ENCODE measurements at regions not wholly inside any gene's neighbourhood (a gene's known extent, or its start where the extent isn't known, plus 50 kb on each side); places are given as distances from the start of the nearest gene placed in this dataset.

DNA sequence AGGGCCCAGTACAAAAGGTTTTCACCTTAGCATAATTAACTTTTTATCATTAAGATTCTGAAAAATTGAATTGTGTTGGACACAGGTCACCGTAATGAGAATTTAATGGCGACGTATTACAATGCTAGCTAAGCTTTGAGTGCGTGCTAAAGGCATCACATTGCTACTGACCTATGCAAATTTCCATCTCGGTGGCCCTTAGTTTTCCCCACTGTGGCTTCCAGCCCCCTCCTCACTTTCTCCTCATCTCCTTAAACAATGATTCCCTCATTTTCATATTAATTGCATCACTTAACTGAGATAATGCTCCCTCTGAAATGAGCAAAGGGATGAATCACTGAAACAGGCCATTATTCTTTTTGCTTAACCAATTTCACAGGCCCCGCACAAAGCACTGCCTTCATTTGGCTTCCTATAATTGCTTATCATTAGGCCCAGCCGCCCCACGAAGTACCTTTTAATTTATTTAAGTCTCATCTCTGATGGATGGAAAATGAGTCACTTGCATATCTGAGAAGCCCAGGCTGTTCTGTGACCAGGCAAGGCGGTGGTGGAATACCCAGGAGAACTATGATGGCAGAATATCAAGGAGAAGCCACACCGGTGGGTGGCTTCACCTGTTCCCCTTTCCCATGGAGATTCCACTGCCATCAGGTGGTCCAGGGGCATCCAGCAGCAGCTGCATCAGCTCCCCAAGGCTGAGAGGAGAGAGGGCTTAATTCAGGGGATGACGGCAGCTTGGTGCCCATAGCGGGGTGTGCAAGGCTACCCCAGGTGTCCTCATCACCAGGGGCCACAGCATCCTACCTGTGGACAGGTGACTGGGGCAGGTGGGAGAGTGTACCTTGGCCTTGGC, 223.8 kb upstream of the BOD1L1 start:
- DNase-seq = no peak

DNA sequence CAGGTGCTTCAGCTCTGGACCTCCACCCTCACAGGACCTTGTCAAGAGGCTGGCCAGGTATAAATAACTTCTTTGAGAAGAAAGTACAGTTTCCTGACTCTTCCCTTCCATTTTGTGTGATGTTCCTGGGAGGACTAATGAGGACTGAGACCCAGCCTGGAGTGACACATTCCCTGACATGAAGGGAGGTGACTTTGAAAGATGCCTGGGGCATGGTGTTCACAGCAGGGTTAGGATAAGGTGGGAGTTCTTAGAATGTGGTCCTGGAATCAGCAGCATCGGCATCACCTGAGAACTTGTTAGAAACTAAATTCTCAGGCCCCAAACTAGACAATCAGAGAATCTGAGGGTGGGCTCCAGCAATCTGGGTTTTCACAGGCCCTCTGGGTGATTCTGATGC, 224.9 kb upstream of the BOD1L1 start:
- DNase-seq = no peak

DNA sequence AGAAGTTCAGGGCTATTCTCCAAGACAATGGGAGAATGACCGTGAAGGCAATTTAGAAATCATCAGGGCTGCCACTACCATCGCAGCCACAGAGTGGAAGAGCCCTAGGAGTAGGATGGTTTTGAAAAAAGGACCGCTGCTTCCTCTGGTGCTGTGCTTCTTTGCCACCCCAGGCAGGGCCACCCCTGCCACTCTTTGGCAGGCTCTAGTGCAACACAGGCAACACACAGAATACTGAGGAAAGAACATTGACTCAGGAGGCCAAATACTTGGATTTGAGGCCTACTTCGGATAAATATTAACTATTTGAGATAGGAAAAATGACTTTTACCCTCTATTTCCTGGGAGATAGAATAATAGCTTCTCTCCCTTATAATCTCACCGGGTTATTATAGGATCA, 228.9 kb upstream of the BOD1L1 start:
- DNase-seq = no peak

DNA sequence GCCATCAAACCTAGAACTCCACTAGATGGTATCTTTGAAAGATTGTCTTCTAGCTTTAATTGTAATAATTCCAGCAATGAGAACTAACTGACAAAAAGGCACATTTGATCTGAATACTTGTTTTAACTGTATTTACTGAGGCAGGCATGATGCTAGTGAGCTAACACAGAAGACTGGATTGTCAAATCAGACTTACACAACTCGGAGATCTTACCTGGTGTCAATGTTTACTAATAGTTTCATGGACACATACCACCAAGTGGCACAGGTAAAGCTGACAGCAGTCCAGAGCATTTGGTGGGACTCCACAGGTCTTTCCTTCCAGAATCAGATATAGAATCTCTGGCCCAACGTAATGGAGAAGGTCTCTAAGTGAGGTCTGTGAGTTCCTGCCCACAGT, 229.9 kb upstream of the BOD1L1 start:
- no peak for DNase-seq

DNA sequence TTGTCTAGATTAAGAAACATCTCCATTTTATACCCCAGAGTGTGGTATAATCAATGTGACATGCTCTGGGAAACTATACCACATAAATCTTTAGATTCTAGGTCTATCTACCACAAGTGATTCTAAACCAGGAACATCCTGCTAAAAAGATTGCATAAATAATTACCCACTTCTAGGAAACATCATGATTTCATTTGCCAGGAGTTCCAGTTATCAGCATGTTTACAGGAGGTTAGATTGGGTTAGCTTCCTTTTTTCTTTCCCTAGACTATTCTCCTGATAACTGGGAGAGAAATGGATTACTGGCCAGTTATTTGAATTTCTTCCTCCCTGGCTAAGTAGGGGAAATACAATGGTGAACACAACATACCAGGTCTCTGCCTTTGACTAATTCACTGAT, 230.3 kb upstream of the BOD1L1 start:
- DNase-seq = no peak

DNA sequence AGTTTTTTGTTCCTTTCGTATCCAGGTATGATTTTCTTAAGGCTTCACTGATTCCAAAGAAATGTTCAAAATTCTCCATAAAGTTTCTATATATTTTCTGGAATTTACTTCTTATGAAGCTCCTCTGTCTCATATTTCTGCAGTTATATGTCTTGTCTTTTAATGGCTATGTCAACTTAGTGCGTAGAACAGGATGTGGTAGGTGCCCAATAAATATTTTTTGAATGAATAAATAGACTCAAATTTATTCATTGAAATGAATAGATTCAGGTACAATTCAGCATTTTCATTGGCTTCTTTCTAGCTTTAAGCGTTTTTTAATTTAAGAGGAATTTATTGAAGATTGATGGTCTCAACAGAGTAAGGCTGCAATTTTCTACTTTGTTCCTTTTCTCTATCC, 231.9 kb upstream of the BOD1L1 start:
- no peak for DNase-seq

DNA sequence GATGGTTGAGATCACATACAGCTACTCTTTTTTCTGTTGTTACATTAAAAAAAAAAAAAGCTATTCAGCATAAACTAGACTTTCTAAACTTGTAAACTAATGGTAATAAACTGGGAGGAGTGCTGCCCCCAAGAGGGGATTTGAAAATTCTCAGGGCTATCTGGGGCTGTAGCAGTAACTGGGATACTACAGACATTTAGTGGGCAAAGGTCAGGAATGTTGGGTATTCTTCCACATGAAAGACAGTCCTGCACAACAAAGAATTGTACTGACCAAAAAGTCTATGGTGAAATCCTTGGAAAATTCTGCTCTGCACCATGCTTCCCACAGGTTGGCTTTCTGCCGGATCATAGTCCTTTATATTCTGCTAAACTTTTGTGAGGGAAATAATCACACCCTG, 232.6 kb upstream of the BOD1L1 start:
- DNase-seq = no peak

DNA sequence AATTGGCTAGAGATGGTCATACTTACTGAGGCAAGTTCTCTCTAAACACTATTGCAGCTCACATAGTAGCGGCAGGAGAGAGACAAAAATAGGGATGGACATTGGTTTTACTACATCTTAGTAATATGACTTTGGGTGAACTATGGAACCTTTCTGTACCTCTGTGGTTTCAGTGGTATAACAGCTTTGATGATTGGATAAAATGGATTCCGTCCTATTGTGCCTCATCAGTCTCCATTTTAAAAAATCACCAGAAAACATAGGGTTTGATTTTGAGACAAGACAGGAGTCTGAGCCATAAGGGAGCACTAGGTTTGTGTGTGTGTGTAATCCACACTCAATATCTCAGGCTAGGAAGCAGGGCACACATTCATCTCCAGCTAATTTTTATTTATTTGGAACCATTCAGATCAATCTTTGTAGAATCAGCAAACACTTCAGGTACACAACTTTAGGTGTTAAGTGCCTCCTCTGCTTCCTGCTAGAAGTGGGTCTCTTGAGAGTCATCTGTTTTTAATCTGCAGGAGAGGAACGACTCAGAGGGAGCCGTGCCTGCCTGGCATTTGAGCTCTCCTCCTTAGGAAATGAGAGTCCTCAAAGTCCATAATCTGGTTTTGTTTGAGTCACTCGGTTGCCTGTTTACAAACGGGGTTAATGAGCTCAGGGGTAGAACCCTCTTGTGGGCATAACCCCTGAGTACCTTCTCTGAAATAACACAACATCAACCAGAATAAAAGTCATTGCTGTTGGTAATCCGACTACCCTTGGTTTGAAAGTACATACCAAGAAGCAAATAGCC, 238.5 kb upstream of the BOD1L1 start:
- DNase-seq = no peak

DNA sequence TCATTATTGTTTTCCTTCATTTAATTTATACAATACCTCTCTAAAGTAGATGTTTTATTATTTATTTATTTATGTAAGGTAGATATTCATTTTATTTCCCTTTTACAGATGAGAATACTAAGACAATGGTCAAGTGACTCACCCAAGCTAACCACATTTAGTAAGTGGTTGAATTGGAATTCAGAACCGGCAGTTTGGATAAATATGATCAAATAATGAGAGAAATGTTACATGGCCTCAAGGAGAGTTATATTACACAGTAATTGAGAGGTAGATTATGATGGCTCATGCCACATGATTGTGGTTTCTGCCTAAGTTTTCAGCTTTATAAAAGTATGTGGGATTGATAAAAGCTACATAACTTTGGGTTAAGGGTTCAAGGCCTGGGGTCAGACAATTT, 239.4 kb upstream of the BOD1L1 start:
- DNase-seq = no peak

DNA sequence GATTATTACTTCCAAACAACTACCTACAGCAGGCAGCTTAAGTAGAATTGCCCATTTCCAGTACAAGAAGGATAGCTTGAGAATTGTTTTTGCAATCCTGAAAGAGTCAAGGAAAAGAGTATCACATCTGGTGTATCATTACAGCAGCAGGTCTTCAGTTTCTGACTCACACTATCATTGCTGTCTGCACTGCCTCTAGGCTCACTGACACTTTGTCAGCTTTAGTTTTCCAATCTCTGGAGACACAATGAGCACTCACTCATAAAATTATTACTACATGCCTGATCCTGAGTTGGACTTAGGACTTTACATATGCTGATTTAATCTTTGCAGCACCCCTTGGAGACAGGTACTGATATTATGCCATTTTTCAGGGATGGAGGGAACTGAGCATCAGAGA, 244.6 kb upstream of the BOD1L1 start:
- DNase-seq = no peak

DNA sequence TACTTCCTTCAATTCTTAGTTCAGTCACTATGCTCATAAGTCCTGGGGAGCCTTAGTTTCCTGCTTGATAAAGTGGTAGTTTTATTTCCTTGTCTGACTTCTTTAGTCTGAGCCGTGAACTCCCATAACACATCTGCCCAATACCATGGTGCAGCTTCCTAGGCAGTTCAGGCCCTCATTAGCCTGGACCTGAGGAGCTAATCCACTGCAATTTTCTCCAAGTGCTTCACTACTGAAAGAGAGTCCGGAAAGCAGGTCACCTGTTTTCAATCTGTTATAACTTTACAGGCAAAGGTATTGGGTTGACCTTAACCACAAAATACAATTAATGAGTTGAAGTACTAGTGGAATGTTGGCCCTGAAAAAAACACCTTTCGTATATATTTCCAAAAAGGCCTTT, 245.4 kb upstream of the BOD1L1 start:
- DNase-seq = no peak

DNA sequence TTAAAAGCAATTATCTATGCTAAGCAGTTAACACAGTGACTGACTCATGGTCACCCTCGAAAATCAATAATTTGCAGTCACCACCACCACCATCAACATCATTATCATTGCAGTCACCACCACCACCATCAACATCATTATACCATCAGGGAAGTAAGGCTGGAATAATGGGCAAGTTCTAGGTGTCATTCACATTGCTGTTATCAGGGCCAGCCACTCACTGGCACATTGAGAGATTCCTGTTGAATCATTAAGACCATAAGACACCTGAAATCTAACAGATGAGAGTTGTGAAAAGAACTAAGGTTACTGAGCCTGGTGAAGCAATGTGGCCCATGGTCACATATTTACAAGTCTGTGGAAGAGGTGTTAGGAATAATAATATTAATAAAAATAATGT, 247.7 kb upstream of the BOD1L1 start:
- no peak for DNase-seq

DNA sequence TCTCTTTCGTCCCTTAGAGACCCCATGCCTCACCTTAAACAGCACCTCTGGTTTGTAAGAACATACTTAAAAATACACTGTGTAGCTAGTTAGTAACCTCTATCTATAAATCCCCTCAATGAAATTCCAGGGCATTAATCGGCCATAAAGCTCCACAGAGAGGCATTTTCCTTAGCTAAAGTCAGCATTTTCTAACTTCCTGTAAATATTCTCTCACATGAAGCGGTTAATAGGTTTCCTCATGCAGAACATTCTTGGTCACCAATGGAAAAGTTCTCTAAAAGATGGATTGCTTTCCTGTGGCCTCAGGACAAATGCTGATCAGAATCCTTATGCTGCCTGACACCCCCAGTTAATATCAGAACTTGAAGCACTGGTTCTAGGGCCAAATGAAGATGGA, 248.6 kb upstream of the BOD1L1 start:
- DNase-seq = no peak

DNA sequence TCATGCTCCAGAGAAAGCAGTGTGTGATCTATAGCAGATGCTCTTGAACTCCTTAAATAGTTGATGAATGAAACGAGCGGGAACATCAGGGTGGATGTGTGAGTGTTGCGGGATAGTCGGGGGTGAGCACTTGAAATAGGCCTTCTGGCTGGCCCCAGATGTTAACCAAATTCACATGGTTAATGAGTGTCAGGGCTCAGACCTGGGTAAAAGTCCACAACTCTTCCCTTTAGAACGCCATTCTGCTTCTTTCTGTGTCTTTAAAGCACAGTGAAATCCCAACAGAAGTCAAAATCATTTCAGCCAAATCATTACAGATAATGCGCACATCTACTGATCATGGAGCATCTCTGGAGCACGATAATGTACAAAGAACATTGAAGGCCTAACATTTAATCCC, 249.4 kb upstream of the BOD1L1 start:
- DNase-seq = no peak

DNA sequence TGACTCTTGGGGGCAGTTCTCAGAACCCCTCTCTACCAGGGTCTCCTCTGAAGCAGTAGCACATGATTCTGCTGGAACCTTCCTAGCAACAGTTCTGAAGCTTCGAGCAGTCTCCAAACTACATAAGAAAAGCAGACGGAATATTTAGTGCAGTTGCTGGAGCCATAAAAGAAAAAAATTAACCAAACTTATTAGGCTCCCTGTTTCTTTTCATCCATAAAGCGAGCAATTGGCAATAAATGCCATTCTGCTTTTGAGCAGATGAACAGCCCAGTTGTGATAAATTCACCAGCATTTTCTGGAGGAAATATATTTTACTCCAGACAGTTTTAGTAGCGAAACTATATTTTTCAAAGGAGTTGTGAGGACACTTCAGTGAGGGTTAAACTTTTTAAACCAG, 250.1 kb upstream of the BOD1L1 start:
- no peak for DNase-seq

DNA sequence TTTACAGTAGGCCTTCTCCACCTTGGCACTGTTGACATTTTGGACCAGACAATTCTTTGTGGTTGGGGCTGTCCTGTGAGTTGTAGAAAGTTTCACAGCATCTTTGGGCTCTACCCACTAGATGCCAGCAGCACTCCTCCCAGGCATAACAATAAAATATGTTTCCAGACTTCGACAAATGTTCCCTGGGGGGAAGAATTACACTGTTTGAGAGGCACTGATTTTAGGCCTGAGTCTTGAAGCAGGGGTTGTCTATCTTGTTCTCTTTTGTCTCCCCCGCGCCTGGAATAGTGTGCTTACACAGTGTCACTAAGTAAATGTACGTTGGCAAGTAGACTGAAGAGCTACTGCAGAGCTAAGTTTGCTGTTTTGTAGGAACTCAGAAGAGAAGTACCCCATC, 254.4 kb upstream of the BOD1L1 start:
- DNase-seq = no peak

DNA sequence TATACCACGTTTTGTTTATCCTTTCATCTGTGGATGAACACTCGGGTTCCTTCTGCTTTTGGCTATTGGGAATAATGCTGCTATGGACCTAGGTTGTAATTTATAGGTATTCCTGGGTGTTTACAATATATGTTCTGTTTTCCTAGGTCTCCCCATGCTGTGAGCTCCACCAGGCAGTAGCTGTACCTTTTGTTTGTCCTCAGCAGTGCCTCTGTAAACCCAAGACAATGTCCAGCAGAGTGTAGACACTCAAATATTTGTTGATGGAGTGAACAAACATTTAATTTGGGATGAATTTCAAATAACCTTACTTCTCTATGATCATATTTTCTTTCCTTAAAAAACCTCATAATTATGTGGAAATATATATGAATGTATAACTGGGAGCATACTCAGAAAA, 259.5 kb upstream of the BOD1L1 start:
- DNase-seq = no peak

DNA sequence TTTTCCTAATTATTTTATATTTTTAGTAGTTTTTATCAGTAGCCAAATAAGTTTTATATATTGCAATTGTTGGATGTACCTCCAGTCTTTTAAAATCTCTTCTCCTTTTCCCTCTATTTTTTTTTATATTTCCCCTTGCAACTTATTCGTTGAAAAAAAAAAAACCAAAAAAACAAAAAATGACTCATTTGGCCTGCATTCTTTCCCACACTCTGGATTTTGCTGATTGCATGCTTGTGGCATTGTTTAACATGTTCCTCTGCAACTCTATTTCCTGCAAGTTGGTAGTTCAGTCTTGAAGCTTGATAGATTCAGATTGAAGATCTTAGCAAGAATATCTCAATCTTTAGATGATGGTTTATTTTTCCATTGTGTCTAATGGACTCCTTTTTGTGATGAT, 260.6 kb upstream of the BOD1L1 start:
- no peak for DNase-seq

DNA sequence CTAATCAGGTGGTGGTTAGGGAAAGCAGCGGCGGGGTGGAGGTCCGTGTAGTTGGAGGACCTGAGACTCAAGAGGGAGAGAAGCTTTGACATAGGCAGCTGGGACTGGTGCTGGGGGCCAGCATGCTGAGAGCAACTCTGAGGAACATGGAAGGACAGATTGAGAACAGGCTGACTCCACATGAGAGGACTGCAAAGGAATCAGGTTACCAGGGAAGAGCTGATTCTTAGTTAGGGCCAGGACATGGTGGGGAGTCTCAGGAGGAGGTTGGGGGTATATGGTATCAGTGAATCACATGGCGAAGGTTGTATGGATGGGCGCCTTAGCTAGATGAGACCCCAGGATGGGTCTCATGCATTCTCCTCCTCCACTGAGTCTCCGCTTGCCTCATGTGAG, 264.0 kb upstream of the BOD1L1 start:
- DNase-seq = no peak

DNA sequence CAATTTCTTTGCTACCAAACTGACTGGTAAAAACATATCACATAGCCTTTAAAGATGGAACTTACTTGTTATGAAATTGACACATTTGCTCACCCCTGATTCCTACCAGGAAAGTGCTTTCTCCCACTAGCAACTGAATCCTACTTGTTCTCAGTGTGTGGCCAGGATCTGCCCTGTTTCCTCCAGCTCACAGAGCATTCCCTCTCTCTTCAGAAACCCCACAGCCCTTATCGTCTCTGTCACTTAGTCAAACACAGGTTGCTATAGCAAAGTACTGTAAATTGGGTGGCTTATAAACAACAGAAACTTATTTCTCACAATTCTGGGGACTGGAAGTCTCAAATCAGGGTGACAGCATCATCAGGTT, 265.2 kb upstream of the BOD1L1 start:
- DNase-seq = no peak

DNA sequence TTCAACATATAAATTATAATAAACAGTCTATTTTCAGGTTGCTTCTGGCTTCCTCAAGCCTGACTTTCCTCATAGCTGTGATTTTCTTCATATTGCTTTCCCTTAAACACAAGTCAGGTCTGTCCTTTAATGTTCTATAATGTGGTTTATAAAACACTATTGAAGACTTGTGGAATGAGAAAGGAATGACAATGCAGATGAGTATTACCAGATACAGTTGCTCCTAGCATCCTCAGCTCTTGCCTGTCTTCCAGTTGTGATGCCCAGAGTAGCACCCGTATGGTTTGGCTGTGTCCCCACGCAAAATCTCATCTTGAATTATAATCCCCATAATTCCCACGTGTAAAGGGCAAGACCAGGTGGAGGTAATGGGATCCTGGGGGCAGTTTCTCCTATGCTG, 265.7 kb upstream of the BOD1L1 start:
- no peak for DNase-seq

DNA sequence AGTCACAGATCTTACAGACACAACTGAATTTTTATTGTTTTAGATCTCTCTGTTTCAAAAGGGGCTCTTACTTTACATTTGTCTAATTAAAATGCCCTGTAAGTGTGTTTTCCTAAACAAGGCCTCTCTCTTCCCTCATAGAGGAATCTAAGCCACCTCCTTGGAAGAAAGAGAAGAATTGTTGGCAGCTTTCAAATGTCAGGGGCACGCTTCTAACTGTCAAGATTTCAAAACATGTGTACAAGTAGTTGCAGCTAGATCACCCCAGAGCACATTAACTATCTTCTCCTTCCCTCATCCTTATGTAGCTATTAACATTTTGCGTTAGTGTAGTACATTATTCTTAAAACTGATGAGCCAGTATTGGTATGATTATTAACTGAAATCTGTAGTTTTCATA, 266.5 kb upstream of the BOD1L1 start:
- no peak for DNase-seq

DNA sequence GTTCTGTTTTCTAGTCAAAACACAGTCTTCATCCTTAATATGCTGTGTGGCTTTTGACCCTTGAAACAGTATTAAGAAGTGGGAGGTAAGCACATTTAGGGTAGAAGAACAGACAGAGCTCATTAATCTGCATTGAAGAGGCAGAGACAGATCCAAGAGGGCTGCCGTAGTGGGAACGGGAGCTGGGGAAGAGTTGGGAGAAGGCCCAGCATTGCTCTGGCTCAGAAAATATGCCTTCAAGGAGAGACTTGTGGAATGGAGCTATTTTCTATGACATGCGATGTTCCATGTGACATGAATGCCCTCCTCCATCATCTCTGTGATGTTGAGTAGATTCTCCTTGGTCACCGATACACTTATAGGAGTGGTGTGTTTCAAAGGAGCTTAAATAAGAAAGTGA, 273.3 kb upstream of the BOD1L1 start:
- no peak for DNase-seq

DNA sequence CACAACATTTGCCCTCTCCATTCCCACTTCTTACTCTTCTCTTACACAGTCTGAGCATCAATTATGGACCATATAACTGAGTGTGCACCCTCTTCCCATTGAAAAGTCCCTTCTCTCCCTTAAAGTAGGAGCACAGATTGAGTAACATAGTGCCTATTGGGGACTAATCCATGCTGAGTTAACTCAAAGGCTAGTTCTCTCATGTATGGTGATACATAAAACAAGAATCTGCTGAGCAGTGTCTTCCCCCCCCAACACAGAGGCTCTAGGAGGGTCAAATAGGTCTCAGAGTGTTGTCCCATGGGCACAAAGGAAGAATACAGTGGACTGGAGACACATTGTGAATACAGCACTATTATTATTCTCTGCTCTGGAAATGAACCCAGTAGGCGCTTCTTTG, 274.6 kb upstream of the BOD1L1 start:
- no peak for DNase-seq

DNA sequence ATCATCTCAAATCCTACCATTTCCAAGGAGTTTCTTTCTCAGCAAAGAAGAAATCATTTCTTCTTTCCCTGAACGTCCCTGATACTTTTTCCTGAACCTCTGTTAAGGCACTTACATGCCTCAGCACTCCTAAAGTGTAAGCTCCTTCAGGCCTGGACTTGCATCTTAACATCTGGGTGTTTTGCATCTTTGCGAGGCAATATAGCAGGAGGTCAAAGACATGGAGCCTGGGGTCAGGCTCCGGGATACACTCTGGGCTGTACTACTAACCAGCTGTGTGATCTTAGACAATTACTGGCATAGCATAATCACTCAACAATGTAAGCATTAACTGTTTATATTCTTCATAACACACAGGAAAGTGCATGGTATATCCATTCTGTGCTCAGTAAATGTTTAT, 275.5 kb upstream of the BOD1L1 start:
- no peak for DNase-seq
